KMS-11 (cell line): ENCODE measurements at regions not wholly inside any gene's neighbourhood (a gene's known extent, or its start where the extent isn't known, plus 50 kb on each side); places are given as distances from the start of the nearest gene placed in this dataset.

ENCODE experiments used
- H2AFZ ChIP-seq: fragments of 200-600 bp; sonication (generic); 2 replicates; pipeline ENCODE4 v1.6.1; 2016; ENCODE audit warnings: antibody characterized with exemption, mixed run types, low read depth
- H3K27ac ChIP-seq: fragments of 200-600 bp; sonication (generic); 2 replicates; pipeline ENCODE4 v1.6.1; 2016; ENCODE audit warnings: mild to moderate bottlenecking, mixed run types
- H3K27me3 ChIP-seq: fragments of 200-600 bp; sonication (generic); 2 replicates; pipeline ENCODE4 v1.6.1; 2017; ENCODE audit warnings: mild to moderate bottlenecking, low read depth, mixed run types, moderate library complexity; ENCODE audit not compliant: insufficient read depth
- H3K36me3 ChIP-seq: fragments of 200-600 bp; sonication (generic); 2 replicates; pipeline ENCODE4 v1.6.1; 2017; ENCODE audit warnings: mild to moderate bottlenecking, mixed run types; ENCODE audit not compliant: insufficient read depth
- H3K4me1 ChIP-seq: fragments of 200-600 bp; sonication (generic); 2 replicates; pipeline ENCODE4 v1.6.1; 2016; ENCODE audit warnings: mild to moderate bottlenecking, low read depth, mixed run types; ENCODE audit not compliant: poor library complexity, severe bottlenecking
- H3K4me2 ChIP-seq: fragments of 200-600 bp; sonication (generic); 2 replicates; pipeline ENCODE4 v1.7.0; 2016; ENCODE audit warnings: mild to moderate bottlenecking, mixed run types
- H3K4me3 ChIP-seq: fragments of 200-600 bp; sonication (generic); IDR thresholded peaks from 2 replicates; pipeline ENCODE4 v1.6.1; 2017; ENCODE audit warnings: low read depth, low read length, mixed read lengths; ENCODE audit not compliant: insufficient read depth
- H3K79me2 ChIP-seq: fragments of 200-600 bp; sonication (generic); 2 replicates; pipeline ENCODE4 v1.6.1; 2016; ENCODE audit warnings: low read depth, mixed run types; ENCODE audit not compliant: insufficient read depth
- H3K9ac ChIP-seq: fragments of 200-600 bp; sonication (generic); 2 replicates; pipeline ENCODE4 v1.6.1; 2016; ENCODE audit warnings: mild to moderate bottlenecking, mixed run types
- H4K20me1 ChIP-seq: fragments of 200-600 bp; sonication (generic); 2 replicates; pipeline ENCODE4 v1.6.1; 2016; ENCODE audit warnings: mild to moderate bottlenecking, mixed run types; ENCODE audit not compliant: insufficient read depth
- TF ChIP-seq, protein P1 (sequence below): fragments of 200-600 bp; sonication (generic); conservative IDR thresholded peaks from 2 replicates; pipeline ENCODE4 v1.6.1; 2017; ENCODE audit warnings: low read depth, mild to moderate bottlenecking, antibody characterized with exemption, low read length, moderate library complexity, mixed read lengths

DNA sequence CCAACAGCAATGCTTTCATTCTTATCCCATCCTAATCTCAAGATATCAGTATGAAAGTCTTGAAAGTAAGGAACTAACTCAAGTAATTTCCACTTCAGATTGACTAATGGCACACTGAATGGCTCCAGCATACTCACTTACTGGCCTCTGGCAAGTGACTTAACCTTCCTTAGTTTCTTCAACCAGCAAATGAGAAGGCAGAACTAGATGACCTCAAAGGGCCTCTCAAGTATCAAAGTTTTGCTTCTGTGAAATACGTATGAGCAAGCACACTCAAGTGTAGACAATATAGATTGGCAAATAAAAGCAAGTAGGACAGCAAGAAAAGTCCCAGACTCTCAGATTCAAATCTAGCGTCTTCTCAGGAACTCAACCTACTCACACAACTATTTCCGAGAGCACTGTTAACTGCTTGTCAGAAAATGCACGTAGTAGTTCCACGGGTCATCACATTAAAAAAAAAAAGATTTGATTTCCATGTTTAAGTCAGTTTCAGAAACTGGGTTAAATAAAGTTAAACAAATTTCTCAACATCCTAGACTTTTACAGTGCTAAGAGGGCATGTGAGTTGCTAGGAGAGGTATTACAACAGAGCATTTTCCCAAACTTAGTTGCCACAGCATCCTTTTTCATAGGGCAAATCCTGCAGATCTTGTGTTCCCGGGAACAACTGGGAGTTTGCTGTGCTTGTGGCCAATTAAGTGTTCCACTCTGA lies 276.9 kb upstream of the KLF14 start:
- Histone ChIP-seq H3K27ac (no peak overlapping the region), H3K4me2 (no peak overlapping the region), H3K79me2 (peaks cover 19% of the 10 kb centered on the region; the same call in 1 of the 2 replicates), H3K4me3 (no peak overlapping the region), H3K9ac (no peak overlapping the region), H4K20me1 (0 out of 2 replicates have a peak, but pooled peaks cover 3% of the 10 kb centered on the region), H3K4me1 (peaks cover 8% of the 10 kb centered on the region), H3K27me3 (no peaks in the 10 kb centered on the region), H2AFZ (no peak overlapping the region), H3K36me3 (no peaks in the 10 kb centered on the region)
- TF ChIP-seq, protein P1, sequence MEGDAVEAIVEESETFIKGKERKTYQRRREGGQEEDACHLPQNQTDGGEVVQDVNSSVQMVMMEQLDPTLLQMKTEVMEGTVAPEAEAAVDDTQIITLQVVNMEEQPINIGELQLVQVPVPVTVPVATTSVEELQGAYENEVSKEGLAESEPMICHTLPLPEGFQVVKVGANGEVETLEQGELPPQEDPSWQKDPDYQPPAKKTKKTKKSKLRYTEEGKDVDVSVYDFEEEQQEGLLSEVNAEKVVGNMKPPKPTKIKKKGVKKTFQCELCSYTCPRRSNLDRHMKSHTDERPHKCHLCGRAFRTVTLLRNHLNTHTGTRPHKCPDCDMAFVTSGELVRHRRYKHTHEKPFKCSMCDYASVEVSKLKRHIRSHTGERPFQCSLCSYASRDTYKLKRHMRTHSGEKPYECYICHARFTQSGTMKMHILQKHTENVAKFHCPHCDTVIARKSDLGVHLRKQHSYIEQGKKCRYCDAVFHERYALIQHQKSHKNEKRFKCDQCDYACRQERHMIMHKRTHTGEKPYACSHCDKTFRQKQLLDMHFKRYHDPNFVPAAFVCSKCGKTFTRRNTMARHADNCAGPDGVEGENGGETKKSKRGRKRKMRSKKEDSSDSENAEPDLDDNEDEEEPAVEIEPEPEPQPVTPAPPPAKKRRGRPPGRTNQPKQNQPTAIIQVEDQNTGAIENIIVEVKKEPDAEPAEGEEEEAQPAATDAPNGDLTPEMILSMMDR, result no peak

DNA sequence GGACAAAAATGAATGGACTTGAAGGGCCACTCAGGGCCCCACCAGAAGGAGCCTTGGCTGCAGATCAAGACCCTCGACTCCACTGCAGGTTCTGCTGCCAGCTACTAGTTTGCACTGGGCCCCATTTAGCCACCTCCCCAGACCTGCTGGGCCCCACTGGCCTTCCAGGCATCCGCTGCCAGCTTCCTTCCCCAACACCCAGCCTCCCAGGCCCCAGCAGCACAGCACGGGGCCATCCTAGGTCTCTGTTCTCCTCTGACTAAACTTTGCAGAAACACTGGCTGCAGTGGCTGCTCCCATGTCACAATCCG lies 277.4 kb upstream of the KLF14 start:
- H3K27me3 ChIP-seq, result no peaks in the 10 kb centered on the region
- H3K4me1 ChIP-seq, result peaks cover 8% of the 10 kb centered on the region
- H3K79me2 ChIP-seq, result peaks cover 22% of the 10 kb centered on the region; the same call in 1 of the 2 replicates
- no peak overlapping the region for H2AFZ ChIP-seq
- H4K20me1 ChIP-seq, result 0 out of 2 replicates have a peak, but pooled peaks cover 3% of the 10 kb centered on the region
- H3K36me3 ChIP-seq, result no peaks in the 10 kb centered on the region
- no peak overlapping the region for H3K4me2 ChIP-seq
- TF ChIP-seq, protein P1, result no peak
- no peak overlapping the region for H3K4me3 ChIP-seq
- no peak overlapping the region for H3K9ac ChIP-seq
- no peak overlapping the region for H3K27ac ChIP-seq

DNA sequence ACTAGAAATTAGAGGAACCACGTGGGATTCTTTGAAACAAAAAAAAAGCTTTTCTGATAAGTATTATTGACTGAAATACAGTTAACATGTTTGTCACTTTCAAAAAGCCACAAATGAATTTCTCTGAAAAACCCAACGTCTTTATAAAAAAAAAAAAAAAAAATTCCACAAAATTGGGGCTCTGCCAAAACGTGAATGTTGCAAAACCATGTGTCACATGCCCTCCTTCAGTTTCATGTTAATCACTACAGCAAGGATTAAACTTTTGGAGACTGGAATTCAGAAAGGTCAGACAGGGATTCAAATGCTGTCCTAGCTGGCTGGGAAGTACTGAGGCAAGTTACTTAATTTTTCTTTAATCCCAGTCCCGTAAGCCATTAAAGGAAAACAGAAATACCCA lies 278.0 kb upstream of the KLF14 start:
- Histone ChIP-seq H2AFZ (no peak overlapping the region), H3K79me2 (peaks cover 24% of the 10 kb centered on the region; the same call in 1 of the 2 replicates), H3K4me1 (peaks cover 8% of the 10 kb centered on the region), H3K4me2 (no peak overlapping the region), H4K20me1 (0 out of 2 replicates have a peak, but pooled peaks cover 3% of the 10 kb centered on the region), H3K27ac (no peak overlapping the region), H3K4me3 (no peak overlapping the region), H3K27me3 (no peaks in the 10 kb centered on the region), H3K9ac (no peak overlapping the region), H3K36me3 (no peaks in the 10 kb centered on the region)
- TF ChIP-seq, protein P1, result no peak

DNA sequence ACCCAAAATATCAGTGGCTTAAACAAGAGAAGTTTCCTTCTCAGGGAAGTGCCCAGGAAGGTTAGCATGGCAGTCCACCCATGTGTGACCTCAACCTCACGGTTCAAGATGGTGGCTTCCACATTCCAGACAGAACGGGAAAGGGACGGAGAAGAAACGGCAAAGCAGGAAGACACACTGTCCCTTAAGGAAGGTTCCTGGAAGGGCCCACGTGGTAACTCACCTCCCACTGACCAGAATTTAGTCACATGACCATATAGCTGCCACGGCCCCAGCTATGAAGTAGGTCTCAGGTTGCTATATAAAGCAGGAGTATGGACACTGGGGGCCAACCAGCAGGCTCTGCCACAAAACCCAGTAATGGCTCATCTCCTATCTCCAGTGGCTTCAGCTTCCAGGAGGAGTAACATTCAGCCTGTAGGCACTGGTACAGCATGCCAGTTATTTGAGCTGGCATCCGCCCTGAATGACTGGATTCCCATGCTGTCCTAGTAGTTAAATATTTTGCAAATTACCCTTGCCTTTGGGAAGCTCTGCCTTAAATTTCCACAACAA lies 278.5 kb upstream of the KLF14 start:
- Histone ChIP-seq H4K20me1 (0 out of 2 replicates have a peak, but pooled peaks cover 3% of the 10 kb centered on the region), H3K27me3 (no peaks in the 10 kb centered on the region), H3K79me2 (peaks cover 24% of the 10 kb centered on the region; the same call in 1 of the 2 replicates), H3K36me3 (no peaks in the 10 kb centered on the region), H3K9ac (no peak overlapping the region), H3K4me1 (peaks cover 8% of the 10 kb centered on the region), H3K4me2 (no peak overlapping the region), H2AFZ (no peak overlapping the region), H3K4me3 (no peak overlapping the region), H3K27ac (no peak overlapping the region)
- TF ChIP-seq, protein P1, result no peak
